ENCODE measurements at regions not wholly inside any gene's neighbourhood (a gene's known extent, or its start where the extent isn't known, plus 50 kb on each side); places are given as distances from the start of the nearest gene placed in this dataset.

DNA sequence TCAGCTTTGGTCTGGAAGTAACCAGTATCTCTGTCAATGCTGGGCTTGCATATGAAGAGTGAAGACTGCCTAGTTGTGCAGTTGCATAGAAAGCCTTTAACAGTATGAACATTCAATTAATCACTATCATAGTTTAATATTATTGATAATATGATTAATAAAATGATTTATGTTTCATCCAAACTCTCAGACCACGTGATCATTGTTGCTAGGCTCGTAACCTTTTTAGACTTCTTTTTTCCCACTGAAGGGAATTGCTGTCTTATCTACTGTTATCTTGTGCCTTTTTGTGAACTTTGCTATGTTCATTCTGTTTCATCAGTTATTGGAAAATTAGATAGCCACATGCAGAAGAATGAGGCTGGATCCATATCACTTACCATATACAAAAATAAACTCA, 536.4 kb upstream of the NOVA1 start:
- TF ChIP-seq, protein P1, sequence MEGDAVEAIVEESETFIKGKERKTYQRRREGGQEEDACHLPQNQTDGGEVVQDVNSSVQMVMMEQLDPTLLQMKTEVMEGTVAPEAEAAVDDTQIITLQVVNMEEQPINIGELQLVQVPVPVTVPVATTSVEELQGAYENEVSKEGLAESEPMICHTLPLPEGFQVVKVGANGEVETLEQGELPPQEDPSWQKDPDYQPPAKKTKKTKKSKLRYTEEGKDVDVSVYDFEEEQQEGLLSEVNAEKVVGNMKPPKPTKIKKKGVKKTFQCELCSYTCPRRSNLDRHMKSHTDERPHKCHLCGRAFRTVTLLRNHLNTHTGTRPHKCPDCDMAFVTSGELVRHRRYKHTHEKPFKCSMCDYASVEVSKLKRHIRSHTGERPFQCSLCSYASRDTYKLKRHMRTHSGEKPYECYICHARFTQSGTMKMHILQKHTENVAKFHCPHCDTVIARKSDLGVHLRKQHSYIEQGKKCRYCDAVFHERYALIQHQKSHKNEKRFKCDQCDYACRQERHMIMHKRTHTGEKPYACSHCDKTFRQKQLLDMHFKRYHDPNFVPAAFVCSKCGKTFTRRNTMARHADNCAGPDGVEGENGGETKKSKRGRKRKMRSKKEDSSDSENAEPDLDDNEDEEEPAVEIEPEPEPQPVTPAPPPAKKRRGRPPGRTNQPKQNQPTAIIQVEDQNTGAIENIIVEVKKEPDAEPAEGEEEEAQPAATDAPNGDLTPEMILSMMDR (IDR thresholded peaks at IDR 0.05; ENCODE audit: low read depth, low read length): no peak
- H3K4me3 ChIP-seq (ENCODE audit: low read depth, low read length): no peak overlapping the region

DNA sequence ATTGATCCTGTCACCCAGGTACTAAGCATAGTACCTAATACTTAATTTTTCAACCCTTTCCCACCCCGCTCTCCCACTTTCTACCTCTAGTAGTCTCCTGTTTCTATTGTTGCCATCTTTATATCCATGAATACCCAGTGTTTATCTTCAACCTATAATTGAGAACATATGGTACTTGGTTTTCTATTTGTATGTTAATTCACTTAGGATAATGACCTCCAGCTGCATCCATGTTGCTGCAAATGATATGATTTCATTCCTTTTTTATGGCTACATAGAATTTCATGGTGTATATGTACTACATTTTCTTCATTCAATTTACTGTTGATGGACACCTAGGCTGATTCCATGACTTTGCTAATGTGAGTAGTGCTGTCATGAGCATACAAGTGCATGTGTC, 547.3 kb upstream of the NOVA1 start:
- TF ChIP-seq, protein P1 (IDR thresholded peaks at IDR 0.05; ENCODE audit: low read depth, low read length): no peak
- no peak overlapping the region for H3K4me3 ChIP-seq (ENCODE audit: low read depth, low read length)

DNA sequence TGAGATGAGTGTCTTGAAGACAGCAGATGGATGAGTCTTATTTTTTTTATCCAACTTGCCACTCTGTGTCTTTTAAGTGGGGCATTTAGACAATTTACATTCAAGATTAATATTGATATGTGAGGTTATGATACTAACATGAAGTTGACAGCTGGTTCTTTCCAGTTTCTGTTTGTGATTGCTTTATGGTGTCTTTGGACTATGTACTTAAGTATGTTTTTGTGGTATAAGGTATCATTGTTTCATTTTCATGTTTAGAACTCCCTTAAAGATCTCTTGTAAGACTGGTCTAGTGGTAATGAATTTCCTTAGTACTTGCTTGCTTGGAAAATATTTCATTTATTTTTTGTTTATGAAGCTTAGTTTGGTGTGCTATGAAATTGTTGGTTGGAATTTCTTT, 550.3 kb upstream of the NOVA1 start:
- TF ChIP-seq, protein P1 (IDR thresholded peaks at IDR 0.05; ENCODE audit: low read depth, low read length): no peak
- no peak overlapping the region for H3K4me3 ChIP-seq (ENCODE audit: low read depth, low read length)

DNA sequence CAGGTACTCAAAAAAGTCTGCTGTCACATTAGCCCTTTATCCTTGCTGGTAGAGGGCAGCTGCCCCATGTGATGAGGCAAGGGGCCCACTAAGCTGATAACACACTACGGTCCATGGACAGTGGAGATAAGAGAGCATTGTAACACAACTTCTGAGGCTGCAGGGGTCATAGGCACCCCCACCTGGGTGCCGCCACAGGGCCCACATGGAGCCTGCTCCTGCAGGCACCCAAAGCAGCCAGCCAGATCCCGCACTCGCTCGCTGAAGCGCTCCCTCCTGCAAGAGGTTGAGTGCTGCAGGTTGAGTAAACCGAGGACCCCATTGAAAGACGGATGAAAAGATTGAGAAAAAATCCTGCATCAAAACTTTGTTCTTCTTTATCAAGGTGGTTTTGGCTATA, 566.3 kb upstream of the NOVA1 start:
- TF ChIP-seq, protein P1 (IDR thresholded peaks at IDR 0.05; ENCODE audit: low read depth, low read length): no peak
- no peak overlapping the region for H3K4me3 ChIP-seq (ENCODE audit: low read depth, low read length)

DNA sequence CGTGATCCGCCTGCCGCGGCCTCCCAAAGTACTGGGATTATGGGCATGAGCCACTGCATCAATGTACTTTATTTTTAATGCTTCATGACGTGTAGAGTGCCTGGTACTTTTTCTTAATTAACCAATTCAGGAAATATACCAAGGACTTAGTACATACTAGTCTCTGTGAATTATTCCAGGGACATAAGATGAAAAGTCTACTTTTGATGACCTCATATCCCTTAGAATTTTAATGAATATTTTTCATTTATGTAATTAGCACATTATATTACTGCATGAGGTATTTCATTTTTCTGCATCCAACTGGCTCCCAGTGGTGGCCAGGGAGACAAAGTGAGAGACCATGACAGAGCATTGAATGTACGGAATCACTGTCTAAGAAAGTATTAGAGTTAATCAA, 577.7 kb upstream of the NOVA1 start:
- no peak overlapping the region for H3K4me3 ChIP-seq (ENCODE audit: low read depth, low read length)
- TF ChIP-seq, protein P1 (IDR thresholded peaks at IDR 0.05; ENCODE audit: low read depth, low read length): no peak

DNA sequence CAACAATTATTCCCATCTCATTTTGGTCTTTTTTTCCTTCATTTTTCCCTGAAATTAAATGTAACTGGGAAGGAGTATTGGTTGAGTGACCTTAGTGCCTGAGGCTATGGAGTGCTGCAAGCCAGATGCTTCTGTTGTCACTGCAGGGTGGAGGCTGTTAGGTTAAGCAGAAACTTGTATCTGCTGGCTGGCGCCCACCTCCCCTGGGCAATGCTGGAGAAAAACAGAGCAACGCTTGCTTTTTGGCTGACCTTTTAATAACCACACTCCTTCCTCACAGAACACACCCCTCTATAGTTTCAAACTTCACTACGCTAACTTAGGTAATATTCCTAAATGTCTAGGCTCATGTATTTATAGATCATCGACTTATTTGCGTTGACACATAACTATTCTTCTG, 583.5 kb upstream of the NOVA1 start:
- TF ChIP-seq, protein P1 (IDR thresholded peaks at IDR 0.05; ENCODE audit: low read depth, low read length): no peak
- no peak overlapping the region for H3K4me3 ChIP-seq (ENCODE audit: low read depth, low read length)

DNA sequence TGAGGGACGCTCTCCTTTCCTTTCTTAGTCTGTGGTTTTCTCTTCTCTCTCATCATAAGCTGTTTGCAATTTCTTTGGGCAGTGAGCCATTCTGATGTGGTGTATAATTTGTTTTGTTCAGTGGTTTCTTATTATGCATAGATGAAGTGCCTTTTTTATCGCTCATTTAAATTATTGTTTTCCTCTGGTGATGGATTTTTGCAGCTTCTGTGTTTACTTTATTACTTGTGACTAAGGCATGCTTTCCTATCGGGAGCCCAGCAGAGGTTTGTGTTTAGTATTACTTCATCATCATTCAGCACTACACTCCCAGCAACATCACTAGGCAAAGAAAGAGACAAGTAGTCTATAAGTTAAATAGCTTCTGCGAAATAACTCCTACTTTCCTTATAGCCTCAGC, 586.6 kb upstream of the NOVA1 start:
- TF ChIP-seq, protein P1 (IDR thresholded peaks at IDR 0.05; ENCODE audit: low read depth, low read length): no peak
- no peak overlapping the region for H3K4me3 ChIP-seq (ENCODE audit: low read depth, low read length)
